ENCODE measurements at regions not wholly inside any gene's neighbourhood (a gene's known extent, or its start where the extent isn't known, plus 50 kb on each side); places are given as distances from the start of the nearest gene placed in this dataset.

- TF ChIP-seq, protein P1, sequence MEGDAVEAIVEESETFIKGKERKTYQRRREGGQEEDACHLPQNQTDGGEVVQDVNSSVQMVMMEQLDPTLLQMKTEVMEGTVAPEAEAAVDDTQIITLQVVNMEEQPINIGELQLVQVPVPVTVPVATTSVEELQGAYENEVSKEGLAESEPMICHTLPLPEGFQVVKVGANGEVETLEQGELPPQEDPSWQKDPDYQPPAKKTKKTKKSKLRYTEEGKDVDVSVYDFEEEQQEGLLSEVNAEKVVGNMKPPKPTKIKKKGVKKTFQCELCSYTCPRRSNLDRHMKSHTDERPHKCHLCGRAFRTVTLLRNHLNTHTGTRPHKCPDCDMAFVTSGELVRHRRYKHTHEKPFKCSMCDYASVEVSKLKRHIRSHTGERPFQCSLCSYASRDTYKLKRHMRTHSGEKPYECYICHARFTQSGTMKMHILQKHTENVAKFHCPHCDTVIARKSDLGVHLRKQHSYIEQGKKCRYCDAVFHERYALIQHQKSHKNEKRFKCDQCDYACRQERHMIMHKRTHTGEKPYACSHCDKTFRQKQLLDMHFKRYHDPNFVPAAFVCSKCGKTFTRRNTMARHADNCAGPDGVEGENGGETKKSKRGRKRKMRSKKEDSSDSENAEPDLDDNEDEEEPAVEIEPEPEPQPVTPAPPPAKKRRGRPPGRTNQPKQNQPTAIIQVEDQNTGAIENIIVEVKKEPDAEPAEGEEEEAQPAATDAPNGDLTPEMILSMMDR (IDR thresholded peaks at IDR 0.05), result no peak
- TF ChIP-seq POLR2A (IDR thresholded peaks at IDR 0.05) (no peak), POLR2AphosphoS5 (IDR thresholded peaks at IDR 0.05) (no peak), EP300 (IDR thresholded peaks at IDR 0.05) (no peak)
These were observed 257.7 kb downstream of the IRX1 start for GRCh38 chr5:3853362-3853761.
